ENCODE measurements at regions not wholly inside any gene's neighbourhood (a gene's known extent, or its start where the extent isn't known, plus 50 kb on each side); places are given as distances from the start of the nearest gene placed in this dataset.

DNA sequence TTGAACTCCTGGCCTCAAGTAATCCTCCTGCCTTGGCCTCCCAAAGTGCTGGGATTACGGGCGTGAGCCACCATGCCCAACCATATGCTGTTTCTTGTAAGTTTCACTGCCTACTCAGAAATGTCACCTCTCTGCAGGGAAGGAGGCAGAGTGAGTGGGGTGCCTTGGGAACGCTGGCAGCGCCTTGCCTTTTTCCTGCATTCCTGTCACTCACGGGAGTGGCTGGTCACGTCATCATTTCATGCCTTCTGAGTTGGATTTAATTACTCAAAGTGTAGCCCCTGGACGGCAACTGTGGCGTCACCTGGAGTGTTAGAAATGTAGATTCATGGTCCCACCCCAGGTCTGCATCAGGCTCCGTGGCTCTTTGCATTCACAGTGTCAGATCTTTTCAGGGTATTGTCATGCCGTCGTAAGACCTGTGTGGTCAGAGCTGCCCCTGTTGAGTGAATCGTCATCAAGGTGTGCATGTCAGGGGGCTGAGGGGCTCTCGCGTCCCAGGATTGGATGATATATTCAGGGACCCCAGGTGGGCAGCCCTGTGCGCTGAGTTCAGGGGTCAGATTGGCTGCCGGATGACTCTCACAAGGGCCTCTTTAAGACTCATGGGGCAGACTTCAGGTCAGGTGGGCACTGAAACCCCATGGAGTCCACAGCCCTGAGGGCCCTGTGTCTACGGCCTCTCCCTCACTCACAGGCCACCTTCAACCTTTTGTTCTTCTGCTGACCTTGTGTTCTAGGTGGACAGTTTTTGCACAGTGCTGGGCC is 65.9 kb upstream of the KLHL25 start:
- no peak overlapping the region for H3K4me3 ChIP-seq (ENCODE audit: low read length)
- no peak for DNase-seq (ENCODE audit: low read depth)
- TF ChIP-seq CTCF (IDR thresholded peaks at IDR 0.05; ENCODE audit: insufficient read depth, low read depth, low read length, missing control alignments), result no peak

DNA sequence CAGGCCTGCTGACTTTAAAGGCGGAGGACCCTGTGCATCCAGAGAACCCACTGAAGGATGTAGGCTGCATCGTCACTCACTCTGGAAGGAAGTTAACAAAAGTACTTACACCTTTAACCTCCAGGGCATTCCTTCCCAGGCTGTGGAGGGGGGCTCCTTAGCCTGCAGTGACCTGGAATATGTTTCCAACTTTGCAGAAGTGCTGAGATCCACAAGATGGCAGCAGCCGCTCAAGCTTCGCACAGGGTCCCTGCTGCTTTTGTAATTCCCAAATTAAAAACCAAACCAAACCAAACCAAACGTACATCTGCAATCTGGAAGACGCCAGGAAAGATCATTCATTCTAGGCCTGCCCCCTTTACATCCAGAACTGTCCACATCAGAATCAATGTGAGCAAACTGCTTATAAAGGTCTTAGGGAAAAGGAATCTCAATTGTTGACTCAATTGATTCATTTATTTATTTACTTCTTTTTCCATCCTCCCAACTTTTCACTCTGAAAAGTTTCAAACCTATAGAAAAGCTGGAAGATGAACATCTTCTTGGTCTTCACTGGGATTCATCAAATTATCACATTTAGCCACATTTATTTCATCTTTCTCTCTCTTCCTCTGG is 70.5 kb upstream of the KLHL25 start:
- peak; percentile 52 for DNase-seq (ENCODE audit: low read depth)

DNA sequence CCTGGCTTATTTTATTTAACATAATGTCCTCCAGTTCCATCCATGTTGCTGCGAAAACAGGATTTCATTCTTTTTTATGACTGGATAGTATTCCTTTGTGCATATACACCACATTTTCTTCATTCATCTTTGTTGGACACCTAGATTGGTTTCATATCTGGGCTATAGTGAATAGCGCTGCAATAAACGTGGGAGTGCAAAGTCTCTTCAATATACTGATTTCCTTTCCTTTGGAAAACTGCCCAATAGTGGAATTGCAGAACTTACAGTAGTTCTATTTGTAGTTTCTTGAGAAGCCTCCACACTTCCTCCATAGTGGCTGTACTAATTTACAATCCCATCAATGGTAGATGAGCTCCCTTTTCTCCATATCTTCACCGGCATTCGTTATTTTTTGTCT is 72.5 kb upstream of the KLHL25 start:
- DNase-seq (ENCODE audit: low read depth), result no peak
- no peak for TF ChIP-seq CTCF (IDR thresholded peaks at IDR 0.05; ENCODE audit: insufficient read depth, low read depth, low read length, missing control alignments)
- no peak overlapping the region for H3K4me3 ChIP-seq (ENCODE audit: low read length)

More for the DNA sequence above, 70.5 kb upstream of the KLHL25 start:
- TF ChIP-seq CTCF (IDR thresholded peaks at IDR 0.05; ENCODE audit: insufficient read depth, low read depth, low read length, missing control alignments), result peak; percentile 80
- H3K4me3 ChIP-seq (ENCODE audit: low read length), result no peak overlapping the region

- no peak overlapping the region for H3K4me3 ChIP-seq (ENCODE audit: low read length)
- no peak for DNase-seq (ENCODE audit: low read depth)
- TF ChIP-seq CTCF (IDR thresholded peaks at IDR 0.05; ENCODE audit: insufficient read depth, low read depth, low read length, missing control alignments), result no peak
These were observed 74.4 kb upstream of the KLHL25 start for GRCh38 chr15:85869124-85869523.

GRCh38 chr15:85870216-85871014 is 75.7 kb upstream of the KLHL25 start:
- TF ChIP-seq CTCF (IDR thresholded peaks at IDR 0.05; ENCODE audit: insufficient read depth, low read depth, low read length, missing control alignments), result no peak
- DNase-seq (ENCODE audit: low read depth), result no peak
- H3K4me3 ChIP-seq (ENCODE audit: low read length), result no peak overlapping the region

- no peak overlapping the region for H3K4me3 ChIP-seq (ENCODE audit: low read length)
- TF ChIP-seq CTCF (IDR thresholded peaks at IDR 0.05; ENCODE audit: insufficient read depth, low read depth, low read length, missing control alignments), result no peak
- no peak for DNase-seq (ENCODE audit: low read depth)
These were observed 76.8 kb upstream of the KLHL25 start for GRCh38 chr15:85871545-85871944.
